ENCODE measurements at regions not wholly inside any gene's neighbourhood (a gene's known extent, or its start where the extent isn't known, plus 50 kb on each side); places are given as distances from the start of the nearest gene placed in this dataset.

GRCh38 chr4:134308910-134309309 lies 107.3 kb upstream of the PABPC4L start:
- TF ChIP-seq CTCF (IDR thresholded peaks at IDR 0.05; ENCODE audit: low read depth, low read length): no peak
- DNase-seq (ENCODE audit: low read depth in 2 of 2): no peak
- H3K4me3 ChIP-seq (replicated peaks in 1 of 2; ENCODE audit: low read depth in 2 of 2, low read length in 2 of 2): no peak overlapping the region

- TF ChIP-seq CTCF (IDR thresholded peaks at IDR 0.05; ENCODE audit: low read depth, low read length): no peak
- no peak for DNase-seq (ENCODE audit: low read depth in 2 of 2)
Measured at GRCh38 chr4:134298313-134298712, 96.7 kb upstream of the PABPC4L start.

GRCh38 chr4:134297765-134298164 lies 96.2 kb upstream of the PABPC4L start:
- TF ChIP-seq CTCF (IDR thresholded peaks at IDR 0.05; ENCODE audit: low read depth, low read length): no peak

More at GRCh38 chr4:134298313-134298712, 96.7 kb upstream of the PABPC4L start:
- H3K4me3 ChIP-seq (replicated peaks in 1 of 2; ENCODE audit: low read depth in 2 of 2, low read length in 2 of 2): no peak overlapping the region

GRCh38 chr4:134282680-134283079 lies 81.1 kb upstream of the PABPC4L start:
- no peak for TF ChIP-seq CTCF (IDR thresholded peaks at IDR 0.05; ENCODE audit: low read depth, low read length)
- DNase-seq (ENCODE audit: low read depth in 2 of 2): no peak
- H3K4me3 ChIP-seq (replicated peaks in 1 of 2; ENCODE audit: low read depth in 2 of 2, low read length in 2 of 2): no peak overlapping the region

More at GRCh38 chr4:134297765-134298164, 96.2 kb upstream of the PABPC4L start:
- H3K4me3 ChIP-seq (replicated peaks in 1 of 2; ENCODE audit: low read depth in 2 of 2, low read length in 2 of 2): no peak overlapping the region
- no peak for DNase-seq (ENCODE audit: low read depth in 2 of 2)

- H3K4me3 ChIP-seq (replicated peaks in 1 of 2; ENCODE audit: low read depth in 2 of 2, low read length in 2 of 2): no peak overlapping the region
- no peak for DNase-seq (ENCODE audit: low read depth in 2 of 2)
- no peak for TF ChIP-seq CTCF (IDR thresholded peaks at IDR 0.05; ENCODE audit: low read depth, low read length)
Measured at GRCh38 chr4:134278675-134279074, 77.1 kb upstream of the PABPC4L start.

GRCh38 chr4:134276476-134276875 lies 74.9 kb upstream of the PABPC4L start:
- TF ChIP-seq CTCF (IDR thresholded peaks at IDR 0.05; ENCODE audit: low read depth, low read length): no peak
- DNase-seq (ENCODE audit: low read depth in 2 of 2): no peak

GRCh38 chr4:134260126-134260525 lies 58.5 kb upstream of the PABPC4L start:
- no peak for TF ChIP-seq CTCF (IDR thresholded peaks at IDR 0.05; ENCODE audit: low read depth, low read length)
- no peak for DNase-seq (ENCODE audit: low read depth in 2 of 2)
- no peak overlapping the region for H3K4me3 ChIP-seq (replicated peaks in 1 of 2; ENCODE audit: low read depth in 2 of 2, low read length in 2 of 2)

More at GRCh38 chr4:134276476-134276875, 74.9 kb upstream of the PABPC4L start:
- H3K4me3 ChIP-seq (replicated peaks in 1 of 2; ENCODE audit: low read depth in 2 of 2, low read length in 2 of 2): no peak overlapping the region
